Loucy (cell line): ENCODE measurements at regions not wholly inside any gene's neighbourhood (a gene's known extent, or its start where the extent isn't known, plus 50 kb on each side); places are given as distances from the start of the nearest gene placed in this dataset.

ENCODE experiments used
- H2AFZ ChIP-seq: fragments of 200-600 bp; sonication (generic); 2 replicates; pipeline ENCODE4 v1.6.0; 2016; ENCODE audit warnings: antibody characterized with exemption, mild to moderate bottlenecking, low read length, moderate library complexity
- H3F3A ChIP-seq: fragments of 200-600 bp; 2 replicates; pipeline ENCODE4 v1.6.0; 2016; ENCODE audit warnings: antibody characterized with exemption, low read depth, mild to moderate bottlenecking
- H3K27me3 ChIP-seq: fragments of 200-600 bp; sonication (generic); 2 replicates; pipeline ENCODE4 v1.6.1; 2014; ENCODE audit warnings: low read length, mild to moderate bottlenecking; ENCODE audit not compliant: insufficient read depth, poor library complexity, severe bottlenecking
- H3K36me3 ChIP-seq: fragments of 200-600 bp; sonication (generic); 2 replicates; pipeline ENCODE4 v1.6.1; 2016; ENCODE audit warnings: low read length; ENCODE audit not compliant: insufficient read depth
- H3K4me1 ChIP-seq: fragments of 200-600 bp; sonication (generic); 2 replicates; pipeline ENCODE4 v1.5.1; 2014; ENCODE audit warnings: low read length, mild to moderate bottlenecking; ENCODE audit not compliant: insufficient read depth, poor library complexity, severe bottlenecking
- H3K4me2 ChIP-seq: fragments of 200-600 bp; sonication (generic); 2 replicates; pipeline ENCODE4 v1.6.0; 2014; ENCODE audit warnings: antibody characterized with exemption, low read length, low read depth, mild to moderate bottlenecking; ENCODE audit not compliant: poor library complexity, severe bottlenecking
- H3K4me3 ChIP-seq: fragments of 200-600 bp; sonication (generic); 2 replicates; pipeline ENCODE4 v1.5.1; 2014; ENCODE audit warnings: low read length, mild to moderate bottlenecking, mixed read lengths; ENCODE audit not compliant: poor library complexity, severe bottlenecking
- H3K79me2 ChIP-seq: fragments of 200-600 bp; sonication (generic); 2 replicates; pipeline ENCODE4 v1.6.1; 2014; ENCODE audit warnings: low read length; ENCODE audit not compliant: insufficient read depth
- H3K9ac ChIP-seq: fragments of 200-600 bp; sonication (generic); 2 replicates; pipeline ENCODE4 v1.6.0; 2014; ENCODE audit warnings: mild to moderate bottlenecking, low read depth, low read length, moderate library complexity; ENCODE audit not compliant: poor library complexity, severe bottlenecking
- H3K9me2 ChIP-seq: fragments of 200-600 bp; sonication (generic); replicated peaks from 2 replicates; pipeline ENCODE4 v1.6.1; 2016; ENCODE audit warnings: low read depth, low read length, mixed read lengths
- H3K9me3 ChIP-seq: fragments of 200-600 bp; sonication (generic); 2 replicates; pipeline ENCODE4 v1.6.1; 2014; ENCODE audit warnings: mild to moderate bottlenecking, antibody characterized with exemption, low read length, low read depth; ENCODE audit not compliant: insufficient read depth
- H4K20me1 ChIP-seq: fragments of 200-600 bp; sonication (generic); 2 replicates; pipeline ENCODE4 v1.6.0; 2014; ENCODE audit warnings: antibody characterized with exemption, low read length, mild to moderate bottlenecking; ENCODE audit not compliant: insufficient read depth, poor library complexity, severe bottlenecking
- CTCF ChIP-seq: fragments of 200-600 bp; sonication (generic); conservative IDR thresholded peaks from 2 replicates; pipeline ENCODE4 v1.5.1; 2014; ENCODE audit warnings: mild to moderate bottlenecking, antibody characterized with exemption, low read length
- EZH2phosphoT487 ChIP-seq: fragments of 200-600 bp; IDR thresholded peaks from 2 replicates; pipeline ENCODE4 v1.6.1; 2018; ENCODE audit warnings: antibody characterized with exemption, mild to moderate bottlenecking, moderate library complexity, borderline replicate concordance

GRCh38 chr5:152135827-152136226 lies 211.2 kb upstream of the GLRA1 start:
- H3K4me2 ChIP-seq: no peak overlapping the region
- no peak overlapping the region for H2AFZ ChIP-seq
- no peak overlapping the region for H3K4me3 ChIP-seq
- no peaks in the 10 kb centered on the region for H3K9me2 ChIP-seq
- H3K36me3 ChIP-seq: no peaks in the 10 kb centered on the region
- no peak for TF ChIP-seq EZH2phosphoT487
- no peak for TF ChIP-seq CTCF
- no peaks in the 10 kb centered on the region for H3F3A ChIP-seq
- no peaks in the 10 kb centered on the region for H3K79me2 ChIP-seq
- H3K9ac ChIP-seq: no peak overlapping the region
- no peaks in the 10 kb centered on the region for H3K4me1 ChIP-seq
- no peaks in the 10 kb centered on the region for H3K27me3 ChIP-seq
- no peaks in the 10 kb centered on the region for H3K9me3 ChIP-seq
- H4K20me1 ChIP-seq: no peaks in the 10 kb centered on the region

GRCh38 chr5:152125661-152126205 lies 201.1 kb upstream of the GLRA1 start:
- no peak overlapping the region for H3K4me2 ChIP-seq
- no peaks in the 10 kb centered on the region for H3F3A ChIP-seq
- no peaks in the 10 kb centered on the region for H3K79me2 ChIP-seq
- H3K27me3 ChIP-seq: no peaks in the 10 kb centered on the region
- H3K9me2 ChIP-seq: no peaks in the 10 kb centered on the region
- TF ChIP-seq CTCF (no peak), EZH2phosphoT487 (no peak)
- H3K36me3 ChIP-seq: no peaks in the 10 kb centered on the region
- H3K4me1 ChIP-seq: no peaks in the 10 kb centered on the region
- H3K9me3 ChIP-seq: no peaks in the 10 kb centered on the region
- H3K9ac ChIP-seq: no peak overlapping the region
- H2AFZ ChIP-seq: no peak overlapping the region
- H4K20me1 ChIP-seq: no peaks in the 10 kb centered on the region
- no peak overlapping the region for H3K4me3 ChIP-seq

- no peak overlapping the region for H3K4me2 ChIP-seq
- no peak overlapping the region for H3K4me3 ChIP-seq
- no peaks in the 10 kb centered on the region for H3K79me2 ChIP-seq
- H3K9me3 ChIP-seq: no peaks in the 10 kb centered on the region
- H3K27me3 ChIP-seq: no peaks in the 10 kb centered on the region
- TF ChIP-seq CTCF: no peak
- no peak for TF ChIP-seq EZH2phosphoT487
- no peaks in the 10 kb centered on the region for H3F3A ChIP-seq
- H2AFZ ChIP-seq: no peak overlapping the region
- H3K9me2 ChIP-seq: no peaks in the 10 kb centered on the region
- no peaks in the 10 kb centered on the region for H3K4me1 ChIP-seq
- no peak overlapping the region for H3K9ac ChIP-seq
- no peaks in the 10 kb centered on the region for H3K36me3 ChIP-seq
- no peaks in the 10 kb centered on the region for H4K20me1 ChIP-seq
Measured at GRCh38 chr5:152124409-152125041, 199.9 kb upstream of the GLRA1 start.
